Suprapubic skin (tissue), 4 donors: ENCODE measurements at regions not wholly inside any gene's neighbourhood (a gene's known extent, or its start where the extent isn't known, plus 50 kb on each side); places are given as distances from the start of the nearest gene placed in this dataset.

Experiments
- DNase-seq, 2 donors: peaks; one replicate each; pipeline ENCODE4 v3.0.0-alpha.2; 2019; ENCODE audit warnings: low spot score in 2 of 2
- H3K27ac ChIP-seq: fragments of 200-600 bp; sonication (generic); one replicate; pipeline ENCODE4 v1.5.1; 2019
- H3K27me3 ChIP-seq: fragments of 200-600 bp; sonication (generic); one replicate; pipeline ENCODE4 v1.5.1; 2019
- H3K36me3 ChIP-seq: fragments of 200-600 bp; sonication (generic); one replicate; pipeline ENCODE4 v1.5.1; 2019
- H3K4me1 ChIP-seq: fragments of 200-600 bp; sonication (generic); one replicate; pipeline ENCODE4 v1.5.1; 2019
- H3K4me3 ChIP-seq: fragments of 200-600 bp; sonication (generic); one replicate; pipeline ENCODE4 v1.5.1; 2019; ENCODE audit warnings: mild to moderate bottlenecking
- H3K9me3 ChIP-seq: fragments of 200-600 bp; sonication (generic); one replicate; pipeline ENCODE4 v1.5.1; 2019
- EP300 ChIP-seq: sonication (generic); formaldehyde crosslinking; IDR thresholded peaks from one replicate; pipeline ENCODE4 v1.6.1; 2017; ENCODE audit warnings: antibody characterized with exemption
- POLR2A ChIP-seq, 2 donors: fragments of 450-650 bp; IDR thresholded peaks; one replicate each; pipeline ENCODE4 v1.6.1; 2017; ENCODE audit warnings: antibody characterized with exemption in 2 of 2, mild to moderate bottlenecking in 2 of 2, moderate library complexity in 2 of 2
- POLR2AphosphoS5 ChIP-seq, 3 donors: sonication (generic); formaldehyde crosslinking; IDR thresholded peaks; one replicate each; pipeline ENCODE4 v1.6.1; 2017; ENCODE audit warnings: antibody characterized with exemption in 3 of 3
- WGBS: methylation state at CpG from one replicate; pipeline ENCODE4 v1.1.5; 2018; 5-methylcytosine and 5-hydroxymethylcytosine counted together
- TF ChIP-seq, protein P1 (sequence below), 2 donors: fragments of 200-600 bp in 1 of 2; fragments of 450-650 bp in 1 of 2; sonication (generic) in 1 of 2; IDR thresholded peaks; one replicate each; pipeline ENCODE4 v1.5.1; 2016 to 2019; ENCODE audit warnings: antibody characterized with exemption in 2 of 2, mild to moderate bottlenecking in 1 of 2, moderate library complexity in 1 of 2

GRCh38 chr5:84597904-84598303 is 213.2 kb upstream of the EDIL3 start:
- Histone ChIP-seq H3K27me3 (no peaks in the 10 kb centered on the region), H3K27ac (no peak overlapping the region), H3K4me1 (no peaks in the 10 kb centered on the region), H3K4me3 (no peak overlapping the region), H3K9me3 (no peaks in the 10 kb centered on the region), H3K36me3 (no peaks in the 10 kb centered on the region)
- WGBS, result 88% methylated on average over 2 of the region's 2 CpGs
- DNase-seq, result no peak
- TF ChIP-seq EP300 (no peak), POLR2A (IDR thresholded peaks at IDR 0.05) (no peak), POLR2AphosphoS5 (IDR thresholded peaks at IDR 0.05) (no peak)
- TF ChIP-seq, protein P1, sequence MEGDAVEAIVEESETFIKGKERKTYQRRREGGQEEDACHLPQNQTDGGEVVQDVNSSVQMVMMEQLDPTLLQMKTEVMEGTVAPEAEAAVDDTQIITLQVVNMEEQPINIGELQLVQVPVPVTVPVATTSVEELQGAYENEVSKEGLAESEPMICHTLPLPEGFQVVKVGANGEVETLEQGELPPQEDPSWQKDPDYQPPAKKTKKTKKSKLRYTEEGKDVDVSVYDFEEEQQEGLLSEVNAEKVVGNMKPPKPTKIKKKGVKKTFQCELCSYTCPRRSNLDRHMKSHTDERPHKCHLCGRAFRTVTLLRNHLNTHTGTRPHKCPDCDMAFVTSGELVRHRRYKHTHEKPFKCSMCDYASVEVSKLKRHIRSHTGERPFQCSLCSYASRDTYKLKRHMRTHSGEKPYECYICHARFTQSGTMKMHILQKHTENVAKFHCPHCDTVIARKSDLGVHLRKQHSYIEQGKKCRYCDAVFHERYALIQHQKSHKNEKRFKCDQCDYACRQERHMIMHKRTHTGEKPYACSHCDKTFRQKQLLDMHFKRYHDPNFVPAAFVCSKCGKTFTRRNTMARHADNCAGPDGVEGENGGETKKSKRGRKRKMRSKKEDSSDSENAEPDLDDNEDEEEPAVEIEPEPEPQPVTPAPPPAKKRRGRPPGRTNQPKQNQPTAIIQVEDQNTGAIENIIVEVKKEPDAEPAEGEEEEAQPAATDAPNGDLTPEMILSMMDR (IDR thresholded peaks at IDR 0.05), result no peak

- H3K4me3 ChIP-seq, result no peak overlapping the region
- no peaks in the 10 kb centered on the region for H3K36me3 ChIP-seq
- no peak overlapping the region for H3K27ac ChIP-seq
- 94% methylated on average over 3 of the region's 3 CpGs for WGBS
- H3K4me1 ChIP-seq, result no peaks in the 10 kb centered on the region
- H3K9me3 ChIP-seq, result no peaks in the 10 kb centered on the region
- no peaks in the 10 kb centered on the region for H3K27me3 ChIP-seq
- DNase-seq, result no peak
- TF ChIP-seq POLR2A (IDR thresholded peaks at IDR 0.05) (no peak), POLR2AphosphoS5 (IDR thresholded peaks at IDR 0.05) (no peak), EP300 (no peak)
- TF ChIP-seq, protein P1 (IDR thresholded peaks at IDR 0.05), result no peak
Measured at GRCh38 chr5:84590629-84591028, 205.9 kb upstream of the EDIL3 start.

GRCh38 chr5:84589926-84590325 is 205.2 kb upstream of the EDIL3 start:
- no peak for TF ChIP-seq POLR2AphosphoS5 (IDR thresholded peaks at IDR 0.05)
- no peak for TF ChIP-seq EP300
- TF ChIP-seq, protein P1 (IDR thresholded peaks at IDR 0.05), result no peak
- no peak for TF ChIP-seq POLR2A (IDR thresholded peaks at IDR 0.05)
- DNase-seq, result no peak
- WGBS, result 75% methylated on average over 1 of the region's 1 CpG
- no peaks in the 10 kb centered on the region for H3K9me3 ChIP-seq
- H3K4me1 ChIP-seq, result no peaks in the 10 kb centered on the region
- H3K4me3 ChIP-seq, result no peak overlapping the region
- H3K27me3 ChIP-seq, result no peaks in the 10 kb centered on the region
- H3K27ac ChIP-seq, result no peak overlapping the region
- no peaks in the 10 kb centered on the region for H3K36me3 ChIP-seq

DNA sequence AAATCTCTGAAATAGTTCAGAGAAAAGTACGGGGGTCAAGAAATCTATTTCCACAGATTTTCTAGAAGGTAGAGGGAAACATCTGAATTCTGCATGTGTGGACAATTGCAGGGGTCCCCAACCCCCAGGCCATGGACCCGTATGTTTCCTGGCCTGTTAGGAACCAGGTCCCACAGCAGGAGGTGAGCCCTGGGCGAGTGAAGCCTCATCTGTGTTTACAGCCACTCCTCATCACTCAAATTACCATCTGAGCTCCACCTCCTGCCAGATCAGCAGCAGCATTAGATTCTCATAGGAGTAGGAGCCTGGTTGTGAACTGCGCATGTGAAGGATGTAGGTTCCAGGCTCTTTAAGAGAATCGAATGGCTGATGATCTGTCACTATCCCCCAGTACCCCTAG is 200.5 kb upstream of the EDIL3 start:
- H3K36me3 ChIP-seq, result no peaks in the 10 kb centered on the region
- 82% methylated on average over 4 of the region's 5 CpGs for WGBS
- H3K9me3 ChIP-seq, result no peaks in the 10 kb centered on the region
- no peak for DNase-seq
- H3K4me1 ChIP-seq, result no peaks in the 10 kb centered on the region
- TF ChIP-seq POLR2A (IDR thresholded peaks at IDR 0.05), result no peak
- no peak for TF ChIP-seq POLR2AphosphoS5 (IDR thresholded peaks at IDR 0.05)
- TF ChIP-seq EP300, result no peak
- H3K4me3 ChIP-seq, result no peak overlapping the region
- H3K27ac ChIP-seq, result no peak overlapping the region
- no peaks in the 10 kb centered on the region for H3K27me3 ChIP-seq

GRCh38 chr5:84578226-84578625 is 193.5 kb upstream of the EDIL3 start:
- Histone ChIP-seq H3K4me3 (no peak overlapping the region), H3K27me3 (no peaks in the 10 kb centered on the region), H3K4me1 (no peaks in the 10 kb centered on the region), H3K9me3 (no peaks in the 10 kb centered on the region), H3K27ac (no peak overlapping the region), H3K36me3 (no peaks in the 10 kb centered on the region)
- TF ChIP-seq, protein P1 (IDR thresholded peaks at IDR 0.05), result no peak
- TF ChIP-seq POLR2A (IDR thresholded peaks at IDR 0.05), result no peak
- TF ChIP-seq EP300, result no peak
- TF ChIP-seq POLR2AphosphoS5 (IDR thresholded peaks at IDR 0.05), result no peak
- 91% methylated on average over 5 of the region's 5 CpGs for WGBS
- DNase-seq, result no peak
